GM21390 (cell line): ENCODE measurements at regions not wholly inside any gene's neighbourhood (a gene's known extent, or its start where the extent isn't known, plus 50 kb on each side); places are given as distances from the start of the nearest gene placed in this dataset.
"Not testable (repeated sequence)": the region's sequence is repeated elsewhere in the genome, so short reads cannot be mapped to it uniquely, and the experiment has no call there.

Experiments used
- ATAC-seq: cut with Tn5 transposase; IDR thresholded peaks from one replicate; pipeline ENCODE4 v1.9.1; 2021; ENCODE audit not compliant: unreplicated experiment

DNA sequence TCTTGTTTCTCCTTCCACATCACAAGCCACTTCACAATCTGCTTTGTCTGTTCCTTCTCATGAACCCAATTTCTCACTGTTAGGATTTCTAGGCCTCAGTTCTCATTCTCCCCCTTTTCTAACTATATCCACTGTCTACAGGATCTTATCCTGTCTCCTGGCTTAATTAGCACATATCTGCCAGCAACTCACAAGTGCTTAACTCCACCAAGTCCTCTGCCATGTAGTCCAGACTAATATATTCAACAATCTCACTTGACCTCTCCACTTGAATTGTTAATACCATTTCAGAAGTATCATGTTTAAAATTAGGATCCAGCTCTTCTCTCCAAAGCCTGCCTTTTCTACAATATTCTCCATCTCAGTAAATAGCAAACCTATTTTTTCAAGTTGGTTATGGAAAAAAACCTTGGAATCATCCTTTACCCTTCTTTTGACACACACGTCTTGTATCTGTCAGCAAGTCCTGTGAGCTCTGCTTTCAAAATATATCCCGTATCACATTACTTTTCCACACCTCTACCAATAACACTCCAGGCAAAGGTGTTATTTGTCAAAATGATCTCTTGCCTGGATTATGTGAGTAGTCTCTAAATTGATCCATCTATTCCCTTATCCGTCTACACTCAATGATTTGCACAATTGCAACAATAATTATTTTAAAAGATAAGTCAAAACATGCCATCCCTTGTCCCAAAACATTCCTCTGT, 127.2 kb upstream of the SLIT2 start:
- no peak for ATAC-seq

DNA sequence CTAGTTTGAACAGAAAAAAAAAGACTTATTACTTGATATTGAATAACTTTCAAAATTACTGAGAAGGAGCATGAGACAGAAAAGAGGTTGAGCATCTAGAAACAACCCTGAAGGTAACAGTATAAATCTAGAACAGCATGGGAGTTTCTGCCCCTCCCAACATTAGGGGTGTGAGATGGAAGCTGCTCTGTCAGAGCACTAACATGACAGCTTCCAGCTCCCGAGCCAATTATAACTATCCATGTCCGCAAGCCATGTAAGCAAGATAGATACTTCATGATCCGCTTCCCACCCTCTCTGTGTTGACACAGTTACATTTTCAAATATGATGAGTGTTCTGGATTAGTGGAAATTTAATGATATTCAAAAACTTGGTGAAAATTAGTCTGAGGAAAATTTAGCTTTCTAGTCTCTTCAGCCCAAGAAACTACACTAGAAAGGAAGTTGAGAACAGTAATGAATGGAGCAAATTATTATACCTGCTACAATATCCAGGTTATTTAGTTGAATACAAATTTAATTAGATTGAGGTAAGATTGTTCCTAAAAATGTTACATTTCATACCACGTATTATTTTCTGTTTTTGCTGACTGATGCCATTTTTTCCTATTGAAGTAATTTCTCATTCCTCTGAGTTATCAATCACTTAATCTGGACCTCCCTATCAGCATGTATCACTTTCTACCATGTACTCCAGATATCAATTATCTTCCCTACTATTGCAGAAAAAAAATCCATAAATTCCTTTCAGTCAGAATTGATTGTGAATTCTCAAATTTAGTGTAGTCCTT, 129.3 kb upstream of the SLIT2 start:
- no peak for ATAC-seq

DNA sequence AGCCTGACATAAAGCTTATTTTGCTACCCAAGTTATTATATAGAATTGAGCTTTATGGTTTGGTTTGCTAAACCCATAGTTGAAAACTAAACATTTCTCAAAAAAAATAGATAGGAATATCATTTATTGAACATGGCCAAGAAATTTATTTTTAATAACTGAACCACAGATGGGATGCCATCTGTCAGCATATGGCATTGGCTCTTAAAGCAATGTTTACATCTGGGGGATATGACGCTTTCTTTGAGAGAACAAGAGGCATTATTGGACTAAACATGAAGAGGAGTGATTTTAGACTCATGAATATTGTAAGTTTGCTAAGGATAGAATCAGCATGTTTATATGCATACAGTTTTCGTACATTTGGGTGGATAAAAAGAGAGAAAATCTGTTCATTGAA, 132.6 kb upstream of the SLIT2 start:
- no peak for ATAC-seq

DNA sequence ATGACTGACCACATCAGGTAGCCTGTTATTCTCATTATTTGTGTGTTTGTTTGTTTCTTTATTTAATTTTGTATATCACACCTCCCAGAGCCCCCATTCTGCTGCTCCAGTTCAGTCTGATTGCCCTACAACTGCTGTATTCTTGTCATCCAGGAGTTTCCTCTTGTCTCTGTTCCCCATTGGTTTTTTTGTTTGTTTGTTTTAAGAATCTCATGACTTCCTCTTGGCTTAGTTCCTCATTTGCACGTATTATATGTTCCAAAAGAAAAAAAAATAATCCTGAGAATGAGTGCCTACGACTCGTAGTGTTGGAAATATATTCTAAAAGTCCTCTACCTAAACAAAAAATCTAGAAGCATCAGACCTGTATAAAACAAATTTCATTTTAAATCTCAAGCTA, 142.3 kb upstream of the SLIT2 start:
- no peak for ATAC-seq

DNA sequence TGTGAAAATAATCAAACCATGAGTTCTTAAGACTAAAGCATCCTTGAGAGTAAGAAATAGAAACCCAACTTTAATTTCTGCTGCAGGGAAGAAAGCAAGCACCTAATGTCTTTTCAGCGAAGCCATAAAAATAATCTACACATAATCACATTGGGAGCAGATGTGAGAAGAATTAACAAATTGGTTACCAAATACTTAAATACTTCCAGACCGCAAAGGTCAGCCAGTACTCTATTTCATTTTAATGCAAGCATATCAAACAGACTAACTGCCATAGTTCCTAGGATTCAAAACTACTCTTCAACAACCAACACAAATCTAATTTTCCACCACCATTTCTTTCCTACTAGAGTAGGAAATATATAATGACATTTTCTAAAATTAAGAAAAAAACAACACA, 144.8 kb upstream of the SLIT2 start:
- no peak for ATAC-seq

DNA sequence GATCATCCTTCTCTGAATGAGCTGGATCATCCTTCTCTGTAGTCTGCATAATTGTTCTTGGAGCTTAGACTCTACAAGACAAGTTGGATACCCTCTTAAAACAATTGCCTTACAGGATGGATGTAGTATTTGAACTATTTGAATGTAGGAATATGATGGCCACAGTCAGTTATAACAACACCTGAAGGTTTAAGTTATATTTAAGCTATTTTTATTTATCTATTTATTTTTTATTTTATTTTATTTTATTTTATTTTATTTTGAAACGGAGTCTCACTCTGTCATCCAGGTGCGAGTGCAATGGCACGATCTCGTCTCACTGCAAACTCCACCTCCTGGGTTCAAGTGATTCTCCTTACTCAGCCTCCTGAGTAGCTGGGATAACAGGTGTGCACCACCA, 149.9 kb upstream of the SLIT2 start:
- no peak for ATAC-seq

DNA sequence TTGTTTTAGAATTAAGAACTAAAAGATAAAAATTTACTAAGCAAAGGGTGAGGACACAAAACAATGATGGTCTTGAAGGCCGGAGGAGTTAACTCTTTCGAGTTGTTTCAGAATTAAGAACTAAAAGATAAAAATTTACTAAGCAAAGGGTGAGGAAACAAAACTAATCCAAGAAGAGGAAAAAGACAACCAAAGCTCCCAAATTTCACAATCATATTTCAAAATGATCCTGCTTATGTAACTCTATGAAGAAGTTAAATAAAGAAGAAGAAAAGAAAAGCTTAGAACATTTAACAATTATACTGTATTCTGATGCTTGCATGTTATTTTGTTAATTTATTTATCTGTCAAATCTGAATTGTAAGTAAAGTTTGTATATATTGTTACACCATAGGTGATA, 154.8 kb upstream of the SLIT2 start:
- ATAC-seq: no peak

DNA sequence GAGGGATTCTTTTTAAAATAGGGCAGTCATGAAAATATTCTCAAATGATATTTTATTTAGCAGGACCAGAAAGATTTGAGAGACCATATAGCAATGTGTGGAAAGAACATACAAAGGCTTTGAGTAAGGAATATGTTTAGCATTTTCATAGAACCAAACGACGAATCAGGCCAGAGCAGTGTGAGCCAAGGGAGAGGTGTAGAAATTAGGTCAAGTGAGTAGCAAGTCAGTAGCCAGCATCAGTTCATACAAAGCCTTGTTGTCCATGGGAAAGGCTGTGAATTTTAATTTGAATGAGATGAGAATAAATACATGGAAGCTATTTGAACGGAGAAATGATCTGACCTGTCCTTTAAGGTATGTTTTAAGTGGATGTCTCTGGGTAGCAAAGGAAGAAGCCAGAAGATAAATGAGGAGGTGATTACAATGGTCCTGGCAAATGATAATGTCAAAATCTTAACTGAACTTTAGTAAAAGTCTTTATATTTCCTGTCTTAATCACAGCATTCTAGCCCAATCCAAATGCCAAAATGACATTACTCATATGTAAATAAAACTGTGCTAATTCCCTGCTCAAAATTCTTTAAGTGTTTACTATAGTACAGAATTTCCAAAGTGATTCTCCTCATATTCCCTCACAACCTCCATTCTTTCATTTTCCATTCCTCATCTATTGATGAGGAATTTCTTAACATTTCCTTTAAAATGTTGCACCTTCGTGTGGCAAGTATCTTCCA, 155.7 kb upstream of the SLIT2 start:
- ATAC-seq: no peak

DNA sequence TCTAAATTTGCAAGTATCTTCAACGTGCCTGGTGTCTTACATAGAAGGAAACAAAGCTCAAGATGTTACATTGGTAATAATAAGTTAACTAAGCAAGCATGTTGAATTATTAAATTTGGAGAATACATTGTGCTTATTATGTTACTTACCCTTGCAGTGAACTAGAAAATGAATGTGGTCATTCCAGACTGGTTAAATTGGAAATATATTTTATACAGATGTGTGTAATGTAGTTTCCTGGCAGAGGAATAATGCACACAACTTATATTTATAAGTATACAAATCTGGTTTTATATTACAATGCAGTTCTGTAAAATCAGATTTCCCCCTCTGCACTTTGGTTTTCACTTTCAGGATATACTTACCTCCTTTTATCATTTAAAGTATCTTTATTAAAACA, 159.9 kb upstream of the SLIT2 start:
- no peak for ATAC-seq

DNA sequence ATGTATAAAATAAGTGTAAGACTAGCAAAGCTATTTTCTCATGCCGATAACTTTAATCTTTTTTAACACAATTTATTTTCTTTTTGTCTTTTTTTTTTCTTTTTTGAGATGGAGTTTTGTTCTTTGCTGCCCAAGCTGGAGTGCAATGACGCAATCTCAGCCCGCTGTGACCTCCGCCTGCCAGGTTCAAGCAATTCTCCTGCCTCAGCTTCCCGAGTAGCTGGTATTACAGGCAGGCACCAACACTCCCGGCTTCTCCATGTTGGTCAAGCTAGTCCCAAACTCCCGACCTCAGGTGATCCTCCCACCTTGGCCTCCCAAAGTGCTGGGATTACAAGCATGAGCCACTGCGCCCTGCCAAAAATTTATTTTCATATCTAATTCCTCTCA, 164.2 kb upstream of the SLIT2 start:
- no peak for ATAC-seq

DNA sequence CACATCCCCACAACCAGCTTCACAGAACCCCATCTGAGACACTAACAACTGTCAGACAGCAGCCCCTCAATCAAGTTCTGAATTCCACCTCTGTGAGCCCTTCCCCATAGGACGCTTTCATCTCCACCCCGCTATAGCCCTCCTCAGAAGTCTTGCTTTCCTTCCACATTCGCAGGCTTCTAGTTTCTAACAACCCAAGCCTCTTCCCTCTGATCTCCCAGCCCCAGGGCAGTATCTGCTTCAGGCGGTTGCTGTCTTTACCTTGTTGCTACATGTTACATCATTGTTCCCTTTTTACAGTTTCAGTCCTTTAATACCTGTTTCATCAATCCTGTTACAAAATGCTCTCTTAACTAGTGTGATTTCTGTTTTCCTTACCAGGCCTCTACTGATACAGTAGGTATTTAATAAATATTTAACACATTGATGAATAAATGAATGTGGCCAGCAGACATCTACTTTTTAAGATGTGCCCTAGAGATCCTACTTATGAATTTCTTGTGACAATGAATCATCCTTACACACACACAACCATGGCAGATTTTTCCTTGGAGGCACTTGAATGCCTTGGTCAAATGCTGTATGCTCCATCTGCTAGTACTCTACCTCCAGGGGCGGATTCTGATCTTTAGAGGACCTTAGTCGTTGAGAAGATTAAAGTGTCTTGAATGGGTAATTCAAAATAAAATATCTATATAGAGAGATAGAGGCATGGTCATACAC, 164.7 kb upstream of the SLIT2 start:
- ATAC-seq: no peak

DNA sequence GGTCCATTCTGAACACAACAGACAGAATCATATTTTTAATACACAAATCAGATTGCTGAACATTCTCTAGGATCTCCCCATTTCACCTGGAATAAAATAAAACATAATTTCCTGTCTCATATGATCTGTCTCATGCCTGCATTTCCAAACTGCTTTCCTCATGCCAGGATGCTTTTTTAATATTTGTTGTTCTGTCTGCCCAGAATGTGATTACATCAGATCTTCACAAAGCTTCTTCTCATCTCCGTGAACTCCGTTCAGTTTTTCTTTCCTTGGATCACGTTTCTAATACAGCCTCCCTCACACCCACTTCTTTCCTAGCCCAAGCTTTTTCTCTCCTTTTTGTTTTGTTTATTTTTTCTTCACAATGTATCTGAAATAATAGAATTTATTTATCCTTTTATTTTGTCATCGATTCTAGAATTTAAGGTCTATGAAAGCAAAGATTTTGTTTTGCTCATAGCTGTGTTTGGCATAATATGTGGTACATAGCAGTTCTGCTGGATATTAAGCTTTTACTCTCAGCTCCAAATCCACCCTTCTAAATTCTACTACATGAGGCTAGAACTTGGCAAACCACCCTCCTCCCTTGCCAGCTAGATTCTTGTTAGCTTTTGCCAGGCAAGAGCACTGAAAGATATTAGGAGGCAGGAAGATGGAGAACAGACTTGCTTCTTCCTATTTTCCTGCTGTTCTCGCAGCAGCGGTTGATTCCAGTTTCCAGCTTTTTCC, 165.5 kb upstream of the SLIT2 start:
- ATAC-seq: no peak

DNA sequence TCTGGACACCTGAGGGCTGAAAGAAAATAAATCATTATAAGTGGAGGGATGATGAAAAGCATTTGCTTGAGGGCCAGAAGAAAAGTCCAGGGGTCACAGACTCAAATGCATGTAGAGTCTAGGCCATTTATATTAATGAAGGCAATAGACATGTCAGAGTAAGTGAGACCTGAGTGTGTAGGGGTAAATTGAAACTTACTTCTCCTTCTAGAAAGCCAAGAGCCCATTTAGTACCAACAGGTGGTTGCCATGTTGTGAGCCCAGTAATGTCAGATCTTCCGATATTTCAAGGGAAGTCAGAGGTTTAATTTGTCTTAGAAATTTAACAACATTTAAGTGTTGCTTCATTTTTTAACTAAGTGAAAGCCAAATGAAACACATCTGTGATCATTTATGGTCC, 166.1 kb upstream of the SLIT2 start:
- no peak for ATAC-seq

DNA sequence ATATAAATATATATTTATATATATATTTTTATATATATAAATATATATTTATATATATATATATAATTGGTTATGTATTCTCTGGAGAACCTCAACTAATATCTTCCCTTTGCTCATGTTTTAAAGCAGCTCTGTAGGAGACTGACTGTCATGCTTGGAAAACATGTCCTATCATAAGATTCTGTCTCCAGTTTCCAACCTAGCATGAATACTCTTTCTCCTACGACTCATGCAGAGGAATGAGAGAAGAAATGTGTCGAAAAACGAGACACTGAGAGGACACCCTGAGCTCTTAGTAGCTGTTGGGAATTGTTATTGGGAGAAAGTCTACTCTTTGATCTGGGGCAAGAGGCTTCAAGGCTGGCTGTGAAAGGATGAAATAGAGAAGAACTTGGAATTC, 166.5 kb upstream of the SLIT2 start:
- no peak for ATAC-seq

DNA sequence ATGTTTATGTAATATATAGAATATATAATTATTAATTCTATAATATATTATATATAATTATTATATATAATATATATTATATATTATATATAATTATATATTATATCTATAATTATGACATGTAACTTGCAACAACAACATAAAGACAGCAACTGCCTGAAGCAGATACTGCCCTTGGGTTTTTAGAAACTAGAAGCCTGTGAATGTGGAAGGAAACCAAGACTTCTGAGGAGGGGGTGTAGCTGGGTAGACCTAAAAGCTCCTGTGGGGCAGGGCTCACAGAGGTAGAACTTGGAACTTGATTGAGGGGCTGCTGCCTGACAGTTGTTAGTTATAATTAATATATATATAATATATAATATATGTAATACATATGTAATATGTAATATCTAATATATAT, 167.2 kb upstream of the SLIT2 start:
- no peak for ATAC-seq

DNA sequence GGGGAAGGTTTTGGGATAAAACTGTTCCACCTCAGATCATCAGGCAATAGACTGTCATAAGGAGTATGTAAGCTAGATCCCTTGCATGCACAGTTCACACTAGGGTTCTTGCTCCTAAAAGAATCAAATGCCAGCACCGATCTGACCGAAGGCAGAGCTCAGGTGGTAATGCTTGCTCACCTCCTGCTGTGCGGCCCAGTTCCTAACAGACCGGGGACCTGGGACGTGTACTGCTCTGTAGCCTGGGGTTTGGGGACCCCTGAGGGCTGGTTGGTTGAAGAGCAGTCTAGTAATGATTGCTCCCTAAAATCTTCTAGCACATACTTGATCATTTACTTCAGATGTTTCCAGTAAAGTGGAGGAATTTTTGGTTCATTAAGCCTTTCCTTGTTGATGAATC, 173.1 kb upstream of the SLIT2 start:
- ATAC-seq: no peak

DNA sequence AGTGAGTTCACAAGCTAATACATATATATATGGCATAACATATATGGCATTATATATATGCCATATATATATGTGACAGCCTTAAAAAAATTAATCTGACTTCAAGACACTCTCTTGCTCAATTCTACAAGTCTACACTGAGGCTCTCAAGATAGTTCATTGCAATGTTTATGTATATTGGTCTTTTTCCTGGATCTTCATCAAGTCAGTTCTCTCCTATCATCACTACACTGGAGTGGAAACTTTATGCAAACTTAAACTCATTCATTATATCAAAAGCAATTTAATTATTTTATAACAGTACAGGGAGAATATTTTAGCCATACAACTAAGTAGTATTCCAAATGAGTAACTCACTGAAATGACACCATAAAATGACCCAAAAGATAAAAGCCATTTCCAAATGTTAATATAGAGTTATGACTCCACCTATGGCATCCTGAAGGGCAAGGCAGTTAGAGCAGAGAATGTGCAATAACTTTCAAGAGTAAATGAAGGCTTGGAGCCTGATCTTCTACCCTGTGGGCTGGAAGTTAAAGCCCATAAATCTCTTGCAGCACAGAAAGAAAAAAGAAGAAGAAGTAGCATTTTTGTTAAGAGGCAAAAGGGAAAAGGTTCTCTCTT, 176.3 kb upstream of the SLIT2 start:
- ATAC-seq: no peak

DNA sequence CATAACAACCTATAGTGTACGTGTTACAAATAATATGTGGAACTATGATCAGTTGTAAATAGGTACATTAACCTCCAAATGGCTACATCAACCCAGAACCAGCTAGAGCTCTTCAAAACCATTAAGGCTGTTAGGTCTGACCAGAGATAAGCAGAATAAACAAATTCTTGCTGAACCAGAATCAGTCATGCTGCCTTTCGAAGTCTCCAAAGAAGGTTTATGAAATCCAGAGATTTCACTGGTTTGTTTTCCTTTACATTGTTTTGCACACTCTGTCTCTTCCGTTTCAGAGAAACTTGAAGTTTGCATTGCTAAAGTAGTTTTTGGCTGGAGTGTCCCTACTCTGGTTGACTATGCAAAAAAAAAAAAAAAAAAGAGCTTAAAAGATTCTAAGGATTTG, 177.3 kb upstream of the SLIT2 start:
- no peak for ATAC-seq

DNA sequence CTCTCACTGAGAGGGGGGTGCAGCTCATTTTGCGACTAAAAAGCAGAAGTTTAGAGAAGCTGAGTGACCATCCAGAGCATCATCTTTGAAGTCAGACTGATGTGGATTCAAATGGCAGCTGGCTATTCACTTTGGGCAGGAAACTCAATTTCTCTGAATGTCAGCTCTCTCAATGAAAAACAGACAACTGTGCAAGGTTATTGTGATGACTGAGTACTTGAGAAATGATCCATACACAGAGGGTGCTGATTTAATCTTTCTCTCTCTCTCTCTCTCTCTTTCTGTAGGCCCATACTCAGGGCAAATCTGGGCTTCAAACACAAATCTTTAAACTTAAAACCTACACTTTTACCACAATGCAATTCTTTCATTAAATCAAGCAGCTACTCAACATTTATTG, 185.8 kb upstream of the SLIT2 start:
- ATAC-seq: no peak

DNA sequence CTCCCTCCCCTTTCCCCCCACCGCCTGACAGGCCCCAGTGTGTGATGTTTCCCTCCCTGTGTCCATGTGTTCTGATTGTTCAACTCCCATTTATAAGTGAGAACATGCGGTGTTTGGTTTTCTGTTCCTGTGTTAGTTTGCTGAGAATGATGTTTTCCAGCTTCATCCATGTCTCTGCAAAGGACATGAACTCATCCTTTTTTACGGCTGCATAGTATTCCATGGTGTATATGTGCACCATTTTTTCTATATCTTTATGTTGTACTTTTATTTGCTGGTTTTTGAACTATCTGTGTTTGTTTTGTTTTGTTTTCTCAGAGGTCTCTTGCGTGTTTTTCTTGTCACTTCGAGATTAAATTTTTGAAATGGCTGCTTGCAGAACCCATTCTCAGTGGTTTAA, 188.8 kb upstream of the SLIT2 start:
- ATAC-seq: not testable (repeated sequence)
